SK-N-SH (cell line): ENCODE measurements at regions not wholly inside any gene's neighbourhood (a gene's known extent, or its start where the extent isn't known, plus 50 kb on each side); places are given as distances from the start of the nearest gene placed in this dataset.

Experiments
- CTCF ChIA-PET: fragments of 300-600, 350-600 bp; formaldehyde crosslinking; extraction: SDS; loops from one replicate; lab custom pipeline; 2021; lab: Yijun Ruan, JAX
- POLR2A ChIA-PET: fragments of 350-600 bp; sonication (Branson Sonifier 250); formaldehyde crosslinking; extraction: SDS; loops from one replicate; lab custom pipeline; 2020; ENCODE audit warnings: antibody characterized with exemption, inconsistent platforms; lab: Yijun Ruan, JAX
- DNase-seq: peaks from one replicate; pipeline ENCODE4 v3.0.0; 2012
- H2AFZ ChIP-seq: fragments of 200-600 bp; sonication (generic); 2 replicates; pipeline ENCODE4 v1.8.1; 2016; ENCODE audit warnings: antibody characterized with exemption, mild to moderate bottlenecking, low read depth
- H3F3A ChIP-seq: fragments of 200-600 bp; sonication (generic); replicated peaks from 2 replicates; pipeline ENCODE3; 2016; ENCODE audit warnings: antibody characterized with exemption, mild to moderate bottlenecking; ENCODE audit not compliant: insufficient read depth
- H3K27ac ChIP-seq, 2 experiments: fragments of 200-500 bp in 1 of 2; fragments of 200-600 bp in 1 of 2; sonication (Bioruptor generic) in 1 of 2; sonication (generic), shearing (Covaris generic) in 1 of 2; 2 replicates each; pipeline versions ENCODE4 v1.5.1 to v1.6.1; 2014 to 2016; ENCODE audit warnings: low read depth in 2 of 2, inconsistent platforms in 1 of 2, low read length in 1 of 2, mild to moderate bottlenecking in 1 of 2, mixed read lengths in 1 of 2
- H3K27me3 ChIP-seq: fragments of 200-600 bp; sonication (generic), shearing (Covaris generic); 2 replicates; pipeline ENCODE4 v1.6.1; 2016; ENCODE audit warnings: mixed run types; ENCODE audit not compliant: insufficient read depth
- H3K36me3 ChIP-seq, 2 experiments: fragments of 200-500 bp in 1 of 2; fragments of 200-600 bp in 1 of 2; sonication (Bioruptor generic) in 1 of 2; sonication (generic) in 1 of 2; replicated peaks in 1 of 2; 2 replicates each; pipeline versions ENCODE3 to v1.5.1; 2014 to 2016; ENCODE audit warnings: low read length in 1 of 2, mild to moderate bottlenecking in 1 of 2; ENCODE audit not compliant: insufficient read depth in 2 of 2, control insufficient read depth in 1 of 2
- H3K4me1 ChIP-seq, 2 experiments: fragments of 200-500 bp in 1 of 2; fragments of 200-600 bp in 1 of 2; sonication (Bioruptor generic) in 1 of 2; sonication (generic), shearing (Covaris generic) in 1 of 2; 2 replicates each; pipeline versions ENCODE4 v1.5.1 to v1.6.1; 2014 to 2016; ENCODE audit warnings: low read depth in 1 of 2, low read length in 1 of 2, mixed run types in 1 of 2; ENCODE audit not compliant: insufficient read depth in 2 of 2, control insufficient read depth in 1 of 2
- H3K4me2 ChIP-seq: fragments of 200-600 bp; sonication (generic), shearing (Covaris generic); 2 replicates; pipeline ENCODE4 v1.6.1; 2017; ENCODE audit warnings: mixed run types
- H3K4me3 ChIP-seq, 2 experiments: fragments of 200-500 bp in 1 of 2; fragments of 200-600 bp in 1 of 2; sonication (Bioruptor generic) in 1 of 2; sonication (generic), shearing (Covaris generic) in 1 of 2; 2 replicates each; pipeline versions ENCODE4 v1.5.1 to v1.8.1; 2014 to 2016; ENCODE audit warnings: low read depth in 2 of 2, inconsistent platforms in 1 of 2, low read length in 1 of 2, mild to moderate bottlenecking in 1 of 2, mixed read lengths in 1 of 2, moderate library complexity in 1 of 2
- H3K79me2 ChIP-seq: fragments of 200-600 bp; sonication (generic); 2 replicates; pipeline ENCODE4 v1.8.1; 2017; ENCODE audit warnings: mild to moderate bottlenecking; ENCODE audit not compliant: insufficient read depth
- H3K9ac ChIP-seq: fragments of 200-600 bp; sonication (generic); 2 replicates; pipeline ENCODE4 v1.6.1; 2017; ENCODE audit warnings: mixed run types
- H3K9me2 ChIP-seq: fragments of 200-600 bp; sonication (generic); 2 replicates; pipeline ENCODE4 v1.6.1; 2017; ENCODE audit warnings: mixed run types
- H3K9me3 ChIP-seq: fragments of 200-600 bp; sonication (generic); 2 replicates; pipeline ENCODE4 v1.6.1; 2017; ENCODE audit warnings: mixed run types, mild to moderate bottlenecking, moderate library complexity
- H4K20me1 ChIP-seq: fragments of 200-600 bp; sonication (generic); 2 replicates; pipeline ENCODE4 v1.6.1; 2017; ENCODE audit warnings: mild to moderate bottlenecking, mixed run types; ENCODE audit not compliant: insufficient read depth
- CHD2 ChIP-seq: fragments of 150-350 bp; IDR thresholded peaks from 2 replicates; pipeline ENCODE4 v1.6.1; 2018; ENCODE audit warnings: low read length; ENCODE audit not compliant: partially characterized antibody
- CTCF ChIP-seq: fragments of 200-600 bp; sonication (generic); IDR thresholded peaks from 2 replicates; pipeline ENCODE4 v1.6.1; 2017; ENCODE audit warnings: antibody characterized with exemption, mild to moderate bottlenecking, moderate library complexity
- EZH2phosphoT487 ChIP-seq: fragments of 200-600 bp; sonication (generic); IDR thresholded peaks from 2 replicates; pipeline ENCODE4 v1.6.1; 2017; ENCODE audit warnings: low read depth, mixed run types, mild to moderate bottlenecking, antibody characterized with exemption, moderate library complexity, borderline replicate concordance
- FOXJ3 ChIP-seq: sonication (generic); formaldehyde crosslinking; IDR thresholded peaks from 2 replicates; pipeline ENCODE4 v1.5.1; 2020; ENCODE audit warnings: mild to moderate bottlenecking, missing genetic modification reagents
- GABPA ChIP-seq: IDR thresholded peaks from 2 replicates; pipeline ENCODE4 v1.4.0; 2012; ENCODE audit warnings: low read depth, mild to moderate bottlenecking
- IRF3 ChIP-seq: fragments of 150-350 bp; IDR thresholded peaks from 2 replicates; pipeline ENCODE4 v1.6.1; 2016; ENCODE audit warnings: mild to moderate bottlenecking, low read depth, low read length
- PBX3 ChIP-seq: IDR thresholded peaks from 2 replicates; pipeline ENCODE4; 2012
- RFX5 ChIP-seq: IDR thresholded peaks from 2 replicates; pipeline ENCODE4 v1.6.1; 2012; ENCODE audit warnings: mild to moderate bottlenecking, improper control_type of control experiment, low read length
- RXRA ChIP-seq: IDR thresholded peaks from 2 replicates; pipeline ENCODE4 v1.4.0; 2012; ENCODE audit warnings: low read depth, mild to moderate bottlenecking, borderline replicate concordance
- TEAD4 ChIP-seq: IDR thresholded peaks from 2 replicates; pipeline ENCODE4 v1.4.0; 2012; ENCODE audit warnings: mild to moderate bottlenecking, borderline replicate concordance; ENCODE audit not compliant: insufficient read depth
- USF1 ChIP-seq: IDR thresholded peaks from 2 replicates; pipeline ENCODE4 v1.4.0; 2012; ENCODE audit warnings: low read depth, borderline replicate concordance
- USF2 ChIP-seq: fragments of 150-350 bp; IDR thresholded peaks from 2 replicates; pipeline ENCODE4 v1.6.1; 2017; ENCODE audit warnings: antibody characterized with exemption, low read length, low read depth, borderline replicate concordance
- WGBS: methylation state at CpG from one replicate; pipeline ENCODE4 v1.1.6; 2017; ENCODE audit warnings: low lambda C conversion rate; 5-methylcytosine and 5-hydroxymethylcytosine counted together

GRCh38 chr15:62732078-62732477 is 310.5 kb upstream of the TPM1 start:
- no peaks in the 10 kb centered on the region for H3K27me3 ChIP-seq
- TF ChIP-seq RFX5 (no peak), GABPA (no peak), USF2 (no peak), PBX3 (no peak), FOXJ3 (no peak), RXRA (no peak), USF1 (no peak), TEAD4 (no peak), IRF3 (no peak), EZH2phosphoT487 (no peak), CTCF (no peak), CHD2 (no peak)
- DNase-seq: no peak
- POLR2A ChIA-PET: no interaction called here
- H3F3A ChIP-seq: no peaks in the 10 kb centered on the region
- no peaks in the 10 kb centered on the region for H4K20me1 ChIP-seq
- CTCF ChIA-PET: interaction anchor here (2.6 kb wide), 1 partner anchor 10 kb away, joined by 16 read pairs; no protein-coding TSS in a partner anchor
- H2AFZ ChIP-seq: no peak overlapping the region
- no peak overlapping the region for H3K4me2 ChIP-seq
- H3K79me2 ChIP-seq: no peaks in the 10 kb centered on the region
- H3K36me3 ChIP-seq: peaks cover 39 to 42% of the 10 kb centered on the region in 2 experiments
- H3K4me3 ChIP-seq: no peak overlapping the region
- no peak overlapping the region for H3K9ac ChIP-seq
- peaks cover 17% of the 10 kb centered on the region; the same call in 1 of the 2 replicates for H3K9me3 ChIP-seq
- H3K4me1 ChIP-seq: peaks cover 0 to 2% of the 10 kb centered on the region in 2 experiments; a peak in 1 of 4 replicates
- H3K27ac ChIP-seq: no peak overlapping the region
- 92% methylated on average over 3 of the region's 3 CpGs for WGBS
- H3K9me2 ChIP-seq: no peaks in the 10 kb centered on the region
